ENCODE measurements at regions not wholly inside any gene's neighbourhood (a gene's known extent, or its start where the extent isn't known, plus 50 kb on each side); places are given as distances from the start of the nearest gene placed in this dataset.

GRCh38 chr7:21367081-21367480 is 60.8 kb upstream of the SP4 start:
- TF ChIP-seq YY1 (IDR thresholded peaks at IDR 0.05; ENCODE audit: insufficient read depth, insufficient read length) = no peak
- TF ChIP-seq ZNF274 (IDR thresholded peaks at IDR 0.05; ENCODE audit: low read depth, low read length) = no peak
